Osteocyte (in vitro differentiated cells): ENCODE measurements at regions not wholly inside any gene's neighbourhood (a gene's known extent, or its start where the extent isn't known, plus 50 kb on each side); places are given as distances from the start of the nearest gene placed in this dataset.

Experiments
- DNase-seq: peaks from one replicate; pipeline ENCODE4 v3.0.0; 2021; ENCODE audit warnings: mixed read lengths; ENCODE audit not compliant: unreplicated experiment; ENCODE audit errors: extremely low spot score
- H3K27ac Mint-ChIP-seq: one replicate; pipeline ENCODE4 v1.8.0; 2021; ENCODE audit warnings: mild to moderate bottlenecking, mixed read lengths; ENCODE audit not compliant: unreplicated experiment
- H3K27me3 Mint-ChIP-seq: one replicate; pipeline ENCODE4 v1.8.0; 2021; ENCODE audit warnings: mixed read lengths; ENCODE audit not compliant: unreplicated experiment
- H3K36me3 Mint-ChIP-seq: one replicate; pipeline ENCODE4 v1.8.0; 2021; ENCODE audit warnings: mixed read lengths; ENCODE audit not compliant: unreplicated experiment
- H3K4me1 Mint-ChIP-seq: one replicate; pipeline ENCODE4 v1.8.0; 2021; ENCODE audit warnings: mixed read lengths; ENCODE audit not compliant: unreplicated experiment
- H3K4me3 Mint-ChIP-seq: one replicate; pipeline ENCODE4 v1.8.0; 2021; ENCODE audit warnings: mild to moderate bottlenecking, moderate library complexity, mixed read lengths; ENCODE audit not compliant: unreplicated experiment
- H3K9me3 Mint-ChIP-seq: one replicate; pipeline ENCODE4 v1.8.0; 2021; ENCODE audit warnings: mixed read lengths; ENCODE audit not compliant: unreplicated experiment
- CTCF ChIP-seq: fragments of 200-600 bp; sonication (generic); IDR thresholded peaks from 2 replicates; pipeline ENCODE4 v1.5.0; 2021; ENCODE audit warnings: antibody characterized with exemption, mild to moderate bottlenecking, moderate library complexity

GRCh38 chr12:96131230-96131788 is 62.9 kb upstream of the ELK3 start:
- Mint-ChIP-seq H3K4me1 (peaks cover 7% of the 10 kb centered on the region), H3K9me3 (no peaks in the 10 kb centered on the region), H3K27ac (no peak overlapping the region), H3K27me3 (peaks cover 26% of the 10 kb centered on the region), H3K36me3 (no peaks in the 10 kb centered on the region), H3K4me3 (no peak overlapping the region)
- no peak for TF ChIP-seq CTCF
- DNase-seq: no peak

GRCh38 chr12:96132819-96133218 is 61.4 kb upstream of the ELK3 start:
- TF ChIP-seq CTCF: peak; percentile 6
- DNase-seq: no peak
- H3K9me3 Mint-ChIP-seq: no peaks in the 10 kb centered on the region
- no peak overlapping the region for H3K27ac Mint-ChIP-seq
- H3K36me3 Mint-ChIP-seq: no peaks in the 10 kb centered on the region
- peaks cover 12% of the 10 kb centered on the region for H3K4me1 Mint-ChIP-seq
- peaks cover 26% of the 10 kb centered on the region for H3K27me3 Mint-ChIP-seq
- H3K4me3 Mint-ChIP-seq: no peak overlapping the region

DNA sequence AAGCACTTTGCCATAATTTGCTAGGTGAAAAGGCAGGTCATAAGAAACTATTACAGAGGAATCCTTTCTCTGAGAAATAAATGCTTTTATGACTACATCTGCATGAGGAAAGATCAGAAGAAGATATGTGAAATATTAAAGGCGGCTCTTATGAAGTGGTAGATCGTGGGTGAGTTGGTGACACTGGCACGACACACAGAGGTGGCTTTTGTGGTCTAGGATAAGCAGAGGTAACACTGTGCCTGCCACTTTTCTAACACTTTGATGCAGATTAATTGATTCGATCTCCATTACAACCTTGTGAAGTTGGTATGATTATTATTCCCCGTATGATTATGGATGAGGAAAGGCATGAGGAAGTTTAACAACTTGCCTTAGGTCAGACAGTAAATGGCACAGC is 60.0 kb upstream of the ELK3 start:
- DNase-seq: no peak
- Mint-ChIP-seq H3K4me3 (no peak overlapping the region), H3K27me3 (peaks cover 23% of the 10 kb centered on the region), H3K4me1 (peaks cover 12% of the 10 kb centered on the region), H3K9me3 (no peaks in the 10 kb centered on the region), H3K36me3 (no peaks in the 10 kb centered on the region), H3K27ac (no peak overlapping the region)
- TF ChIP-seq CTCF: no peak

- peaks cover 2% of the 10 kb centered on the region for H3K36me3 Mint-ChIP-seq
- peaks cover 7% of the 10 kb centered on the region for H3K9me3 Mint-ChIP-seq
- TF ChIP-seq CTCF: no peak
- DNase-seq: no peak
- peaks cover 12% of the 10 kb centered on the region for H3K4me1 Mint-ChIP-seq
- H3K27me3 Mint-ChIP-seq: peaks cover 6% of the 10 kb centered on the region
- no peak overlapping the region for H3K4me3 Mint-ChIP-seq
- H3K27ac Mint-ChIP-seq: peak overlapping the region; percentile 28
Observed at GRCh38 chr12:96136161-96136560, 58.0 kb upstream of the ELK3 start.

GRCh38 chr12:96136725-96137378 is 57.3 kb upstream of the ELK3 start:
- Mint-ChIP-seq H3K27me3 (peaks cover 2% of the 10 kb centered on the region), H3K36me3 (peaks cover 2% of the 10 kb centered on the region), H3K4me1 (peaks cover 12% of the 10 kb centered on the region), H3K9me3 (peaks cover 7% of the 10 kb centered on the region), H3K27ac (peak overlapping the region; percentile 28), H3K4me3 (no peak overlapping the region)
- DNase-seq: no peak
- TF ChIP-seq CTCF: no peak
